DOHH2 (cell line): ENCODE measurements at regions not wholly inside any gene's neighbourhood (a gene's known extent, or its start where the extent isn't known, plus 50 kb on each side); places are given as distances from the start of the nearest gene placed in this dataset.

Experiments
- EZH2phosphoT487 ChIP-seq: fragments of 200-600 bp; sonication (generic); IDR thresholded peaks from 2 replicates; pipeline ENCODE4 v1.6.1; 2017; ENCODE audit warnings: borderline replicate concordance, mild to moderate bottlenecking, antibody characterized with exemption, low read length, moderate library complexity, mixed read lengths
- TF ChIP-seq, protein P1 (sequence below): fragments of 200-600 bp; sonication (generic); IDR thresholded peaks from one replicate; pipeline ENCODE4 v1.5.1; 2014; ENCODE audit warnings: antibody characterized with exemption, mild to moderate bottlenecking, low read depth, low read length; ENCODE audit not compliant: poor library complexity, severe bottlenecking

DNA sequence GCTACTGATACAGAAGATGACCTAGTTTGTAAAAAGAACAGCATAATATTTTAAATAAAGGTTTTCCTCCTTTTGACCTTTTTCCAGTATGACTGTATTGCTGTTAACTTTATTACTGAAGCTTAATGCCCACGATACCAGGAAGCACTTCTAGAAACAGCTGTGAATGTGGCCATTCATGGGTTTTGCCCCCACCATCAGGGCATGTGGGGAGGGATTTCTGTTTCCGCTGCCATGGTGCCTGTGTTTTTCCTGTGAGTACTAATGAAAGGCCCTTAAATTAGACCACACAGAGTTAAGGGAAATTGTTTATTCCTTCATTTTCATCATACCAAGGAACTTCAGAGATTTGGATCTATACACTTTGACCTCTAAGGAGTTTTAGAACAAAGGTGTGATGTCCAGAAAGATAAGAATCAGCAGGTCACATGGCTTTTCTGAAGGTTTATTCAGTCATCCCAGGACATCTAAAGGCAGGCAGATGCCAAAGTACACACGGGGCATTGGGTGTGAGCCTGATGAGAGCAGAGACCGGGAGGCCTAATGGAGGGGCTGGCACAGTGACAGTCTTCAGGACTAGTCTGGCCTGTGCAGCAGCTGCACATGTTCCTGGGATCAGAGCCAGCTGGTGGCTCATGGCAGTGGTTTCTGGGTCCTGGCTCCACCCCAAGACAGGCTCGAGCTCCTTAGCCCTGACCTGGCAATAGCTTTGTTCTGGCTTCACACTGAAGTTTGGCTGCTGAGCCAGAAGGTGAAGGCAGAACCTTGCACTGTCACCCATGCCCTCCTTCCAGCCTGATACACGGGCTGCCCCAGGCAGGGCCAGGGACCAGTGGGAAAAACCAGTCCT, 190.9 kb downstream of the REEP3 start:
- TF ChIP-seq, protein P1, sequence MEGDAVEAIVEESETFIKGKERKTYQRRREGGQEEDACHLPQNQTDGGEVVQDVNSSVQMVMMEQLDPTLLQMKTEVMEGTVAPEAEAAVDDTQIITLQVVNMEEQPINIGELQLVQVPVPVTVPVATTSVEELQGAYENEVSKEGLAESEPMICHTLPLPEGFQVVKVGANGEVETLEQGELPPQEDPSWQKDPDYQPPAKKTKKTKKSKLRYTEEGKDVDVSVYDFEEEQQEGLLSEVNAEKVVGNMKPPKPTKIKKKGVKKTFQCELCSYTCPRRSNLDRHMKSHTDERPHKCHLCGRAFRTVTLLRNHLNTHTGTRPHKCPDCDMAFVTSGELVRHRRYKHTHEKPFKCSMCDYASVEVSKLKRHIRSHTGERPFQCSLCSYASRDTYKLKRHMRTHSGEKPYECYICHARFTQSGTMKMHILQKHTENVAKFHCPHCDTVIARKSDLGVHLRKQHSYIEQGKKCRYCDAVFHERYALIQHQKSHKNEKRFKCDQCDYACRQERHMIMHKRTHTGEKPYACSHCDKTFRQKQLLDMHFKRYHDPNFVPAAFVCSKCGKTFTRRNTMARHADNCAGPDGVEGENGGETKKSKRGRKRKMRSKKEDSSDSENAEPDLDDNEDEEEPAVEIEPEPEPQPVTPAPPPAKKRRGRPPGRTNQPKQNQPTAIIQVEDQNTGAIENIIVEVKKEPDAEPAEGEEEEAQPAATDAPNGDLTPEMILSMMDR = no peak
- no peak for TF ChIP-seq EZH2phosphoT487
